ENCODE measurements at regions not wholly inside any gene's neighbourhood (a gene's known extent, or its start where the extent isn't known, plus 50 kb on each side); places are given as distances from the start of the nearest gene placed in this dataset.

DNA sequence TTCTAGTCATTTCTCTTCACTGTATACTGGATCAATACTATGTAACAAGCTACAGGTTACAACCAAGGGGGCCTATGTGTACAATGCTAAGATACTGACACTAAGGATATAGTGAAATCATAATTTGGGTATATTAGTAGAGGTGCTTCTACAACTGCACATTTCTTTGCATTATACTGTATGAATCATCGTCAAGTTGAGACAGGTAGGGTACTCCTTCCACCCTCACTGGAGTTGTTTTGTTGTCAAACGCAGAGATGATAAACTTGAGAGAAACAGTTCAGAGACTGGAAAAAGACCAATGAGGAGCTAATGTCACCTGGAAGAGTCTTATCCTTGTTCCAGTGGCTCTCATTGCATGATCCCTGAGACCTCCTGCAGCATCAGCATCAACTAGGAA is 208.2 kb upstream of the PRPS1L1 start:
- no peak for TF ChIP-seq EP300 (IDR thresholded peaks at IDR 0.05)
- TF ChIP-seq CTCF (IDR thresholded peaks at IDR 0.05), result no peak

Data from tibial nerve (tissue), 4 donors.